H1 (cell line): ENCODE measurements at regions not wholly inside any gene's neighbourhood (a gene's known extent, or its start where the extent isn't known, plus 50 kb on each side); places are given as distances from the start of the nearest gene placed in this dataset.

Source experiments
- CEBPB ChIP-seq: IDR thresholded peaks from 2 replicates; pipeline ENCODE4 v1.6.1; 2012; ENCODE audit warnings: low read depth, low read length
- CREB1 ChIP-seq: IDR thresholded peaks from 2 replicates; pipeline ENCODE4 v1.6.1; 2012; ENCODE audit warnings: inconsistent platforms
- CTCF ChIP-seq, 3 experiments: IDR thresholded peaks; 1 replicate in 2 of 3; 2 replicates in 1 of 3; pipeline versions ENCODE4 v1.5.1 to v1.6.1; 2011; ENCODE audit warnings: low read length in 3 of 3, mild to moderate bottlenecking in 3 of 3, inconsistent platforms in 2 of 3, low read depth in 1 of 3, moderate library complexity in 1 of 3; ENCODE audit not compliant: insufficient read depth in 1 of 3; ENCODE audit errors: control extremely low read depth in 1 of 3
- EZH2 ChIP-seq: fragments of 200-600 bp; sonication (generic); IDR thresholded peaks from 2 replicates; pipeline ENCODE4 v1.7.1; 2012; ENCODE audit warnings: low read depth, mild to moderate bottlenecking, moderate library complexity, low read length, inconsistent platforms; ENCODE audit not compliant: severe bottlenecking
- HDAC2 ChIP-seq, 2 experiments: fragments of 300-600 bp in 1 of 2; sonication (generic) in 1 of 2; IDR thresholded peaks; 2 replicates each; pipeline ENCODE4 v1.6.1; 2011 to 2012; ENCODE audit warnings: low read depth in 2 of 2, low read length in 2 of 2, mild to moderate bottlenecking in 2 of 2, moderate library complexity in 2 of 2, borderline replicate concordance in 1 of 2, inconsistent platforms in 1 of 2
- KDM1A ChIP-seq: fragments of 200-600, 300-600 bp; sonication (generic); IDR thresholded peaks from 2 replicates; pipeline ENCODE4 v1.7.1; 2016; ENCODE audit warnings: mild to moderate bottlenecking, low read length, borderline replicate concordance
- POLR2A ChIP-seq, 2 experiments: IDR thresholded peaks; 1 replicate in 1 of 2; 2 replicates in 1 of 2; pipeline ENCODE4 v1.6.1; 2011; ENCODE audit warnings: low read depth in 2 of 2, low read length in 2 of 2, mild to moderate bottlenecking in 2 of 2; ENCODE audit errors: control extremely low read depth in 1 of 2
- RAD21 ChIP-seq, 2 experiments: IDR thresholded peaks in 1 of 2; conservative IDR thresholded peaks in 1 of 2; 2 replicates each; pipeline ENCODE4 v1.6.1; 2011; ENCODE audit warnings: low read depth in 2 of 2, low read length in 2 of 2, improper control_type of control experiment in 1 of 2, inconsistent platforms in 1 of 2, mild to moderate bottlenecking in 1 of 2, moderate library complexity in 1 of 2
- SP1 ChIP-seq: IDR thresholded peaks from 2 replicates; pipeline ENCODE4 v1.6.1; 2011; ENCODE audit warnings: low read depth, low read length
- SRF ChIP-seq: IDR thresholded peaks from 2 replicates; pipeline ENCODE4 v1.6.1; 2011; ENCODE audit warnings: mild to moderate bottlenecking, low read depth, low read length, moderate library complexity
- TCF12 ChIP-seq: IDR thresholded peaks from 2 replicates; pipeline ENCODE4 v1.6.1; 2011; ENCODE audit warnings: low read depth, mild to moderate bottlenecking, low read length
- TEAD4 ChIP-seq: IDR thresholded peaks from 2 replicates; pipeline ENCODE4 v1.6.1; 2012; ENCODE audit warnings: low read depth, low read length, inconsistent platforms, mixed read lengths
- YY1 ChIP-seq: IDR thresholded peaks from 2 replicates; pipeline ENCODE4 v1.6.1; 2011; ENCODE audit warnings: low read depth, mild to moderate bottlenecking, low read length
- TF ChIP-seq, protein P1 (sequence below): IDR thresholded peaks from 2 replicates; pipeline ENCODE4 v1.6.1; 2012; ENCODE audit warnings: inconsistent platforms

DNA sequence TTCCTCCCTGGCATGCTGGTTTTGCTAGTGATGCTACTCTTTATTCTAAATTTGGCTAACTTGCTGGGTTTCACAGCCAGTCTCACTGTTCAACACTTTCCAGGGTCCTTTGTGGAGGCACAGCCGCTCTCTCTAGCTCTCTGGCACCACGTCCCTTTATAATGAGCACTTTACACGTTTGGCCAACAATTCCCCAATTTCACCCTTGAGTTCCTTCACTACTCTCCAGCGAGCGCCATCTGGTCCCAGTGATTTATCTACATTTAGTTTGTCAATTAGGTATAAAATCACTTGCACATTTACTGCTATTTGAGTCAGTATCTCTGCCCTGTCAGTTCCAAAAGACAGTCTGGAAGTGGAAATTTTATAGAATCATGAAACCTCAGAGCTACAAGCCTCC is 241.9 kb upstream of the MOCS1 start:
- TF ChIP-seq CTCF (IDR thresholded peaks at IDR 0.05; ENCODE audit: control extremely low read depth in 1 of 3, insufficient read depth in 1 of 3, low read depth in 1 of 3, low read length in 3 of 3) (no peak), HDAC2 (IDR thresholded peaks at IDR 0.05; ENCODE audit: borderline replicate concordance in 1 of 2, low read depth in 2 of 2, low read length in 2 of 2) (no peak), SRF (no peak), POLR2A (IDR thresholded peaks at IDR 0.05; ENCODE audit: control extremely low read depth in 1 of 2, low read depth in 2 of 2, low read length in 2 of 2) (no peak), EZH2 (no peak), CREB1 (no peak), YY1 (no peak), CEBPB (no peak), SP1 (no peak), KDM1A (no peak), TEAD4 (no peak), RAD21 (IDR thresholded peaks at IDR 0.05 in 1 of 2, conservative IDR thresholded peaks at IDR 0.05 in 1 of 2; ENCODE audit: low read depth in 2 of 2, low read length in 2 of 2) (no peak), TCF12 (no peak)
- TF ChIP-seq, protein P1, sequence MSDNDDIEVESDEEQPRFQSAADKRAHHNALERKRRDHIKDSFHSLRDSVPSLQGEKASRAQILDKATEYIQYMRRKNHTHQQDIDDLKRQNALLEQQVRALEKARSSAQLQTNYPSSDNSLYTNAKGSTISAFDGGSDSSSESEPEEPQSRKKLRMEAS = no peak
